OCI-LY1 (cell line): ENCODE measurements at regions not wholly inside any gene's neighbourhood (a gene's known extent, or its start where the extent isn't known, plus 50 kb on each side); places are given as distances from the start of the nearest gene placed in this dataset.
"Not testable (repeated sequence)": the region's sequence is repeated elsewhere in the genome, so short reads cannot be mapped to it uniquely, and the experiment has no call there.

Source experiments
- H2AFZ ChIP-seq: fragments of 200-600 bp; sonication (generic), shearing (Covaris generic); 2 replicates; pipeline ENCODE4 v1.6.0; 2014; ENCODE audit warnings: antibody characterized with exemption, mild to moderate bottlenecking, low read length
- H3F3A ChIP-seq: fragments of 200-600 bp; sonication (generic), shearing (Covaris generic); 2 replicates; pipeline ENCODE4 v1.6.0; 2014; ENCODE audit warnings: mild to moderate bottlenecking, antibody characterized with exemption, low read length, moderate library complexity; ENCODE audit not compliant: insufficient read depth
- H3K27ac ChIP-seq: fragments of 200-600 bp; sonication (generic); 2 replicates; pipeline ENCODE4 v1.5.1; 2014; ENCODE audit warnings: low read length, mixed run types, mild to moderate bottlenecking, low read depth; ENCODE audit not compliant: poor library complexity, severe bottlenecking
- H3K27me3 ChIP-seq: fragments of 200-600 bp; sonication (generic); 2 replicates; pipeline ENCODE4 v1.6.0; 2014; ENCODE audit warnings: antibody characterized with exemption, mild to moderate bottlenecking, low read length, moderate library complexity; ENCODE audit not compliant: insufficient read depth
- H3K36me3 ChIP-seq: fragments of 200-600 bp; sonication (generic); 2 replicates; pipeline ENCODE4 v1.6.1; 2014; ENCODE audit warnings: mild to moderate bottlenecking, antibody characterized with exemption, low read length, moderate library complexity, mixed read lengths; ENCODE audit not compliant: insufficient read depth
- H3K4me1 ChIP-seq: fragments of 200-600 bp; sonication (generic); 2 replicates; pipeline ENCODE4 v1.5.1; 2014; ENCODE audit warnings: mild to moderate bottlenecking, low read length, moderate library complexity; ENCODE audit not compliant: insufficient read depth, severe bottlenecking
- H3K4me2 ChIP-seq: fragments of 200-600 bp; sonication (generic), shearing (Covaris generic); 2 replicates; pipeline ENCODE4 v1.6.1; 2014; ENCODE audit warnings: low read length
- H3K4me3 ChIP-seq: fragments of 200-600 bp; sonication (generic); 2 replicates; pipeline ENCODE4 v1.5.1; 2014; ENCODE audit warnings: low read length, low read depth, mild to moderate bottlenecking, mixed read lengths; ENCODE audit not compliant: poor library complexity, severe bottlenecking
- H3K79me2 ChIP-seq: fragments of 200-600 bp; shearing (Covaris generic); 2 replicates; pipeline ENCODE4 v1.6.1; 2016; ENCODE audit warnings: mixed run types, low read length, mixed read lengths; ENCODE audit not compliant: insufficient read depth
- H3K9ac ChIP-seq: fragments of 200-600 bp; sonication (generic), shearing (Covaris generic); 2 replicates; pipeline ENCODE4 v1.6.1; 2014; ENCODE audit warnings: mild to moderate bottlenecking, low read length, mixed read lengths
- H3K9me2 ChIP-seq: fragments of 200-600 bp; sonication (generic), shearing (Covaris generic); 2 replicates; pipeline ENCODE4 v1.6.1; 2014; ENCODE audit warnings: low read depth, mild to moderate bottlenecking, low read length, mixed read lengths
- H3K9me3 ChIP-seq: fragments of 200-600 bp; shearing (Covaris generic); 2 replicates; pipeline ENCODE4 v1.6.1; 2014; ENCODE audit warnings: low read length, mixed read lengths
- H4K20me1 ChIP-seq: fragments of 200-600 bp; sonication (generic), shearing (Covaris generic); 2 replicates; pipeline ENCODE4 v1.6.0; 2016; ENCODE audit warnings: mild to moderate bottlenecking, low read length; ENCODE audit not compliant: insufficient read depth
- EZH2 ChIP-seq: fragments of 200-600 bp; sonication (generic), shearing (Covaris generic); IDR thresholded peaks from 2 replicates; pipeline ENCODE4 v1.8.0; 2017; ENCODE audit warnings: borderline replicate concordance, mixed run types, mild to moderate bottlenecking, antibody characterized with exemption, low read length, moderate library complexity, mixed read lengths
- TF ChIP-seq, protein P1 (sequence below): fragments of 200-600 bp; sonication (generic), shearing (Covaris generic); IDR thresholded peaks from 2 replicates; pipeline ENCODE4 v1.5.1; 2017; ENCODE audit warnings: mild to moderate bottlenecking, antibody characterized with exemption, low read length, moderate library complexity, mixed read lengths

DNA sequence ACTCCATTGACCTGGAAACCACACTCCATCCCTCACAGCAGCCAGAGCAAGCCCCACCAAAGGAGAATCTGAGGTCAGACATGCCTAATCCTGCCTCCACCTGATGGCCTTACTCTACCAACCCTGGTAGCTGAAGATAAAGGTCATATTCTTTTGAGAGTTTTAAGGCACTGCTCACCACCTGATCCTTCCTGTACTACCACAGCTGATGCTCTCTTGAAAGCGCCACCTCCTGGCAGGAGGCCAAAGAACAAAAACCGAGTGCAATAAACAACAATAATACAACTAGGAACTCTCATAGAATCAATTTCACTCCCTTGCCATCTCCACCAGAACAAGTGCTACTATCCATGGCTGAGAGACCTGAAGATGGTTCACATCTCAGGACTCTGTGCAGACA is 301.6 kb downstream of the NAF1 start:
- TF ChIP-seq, protein P1, sequence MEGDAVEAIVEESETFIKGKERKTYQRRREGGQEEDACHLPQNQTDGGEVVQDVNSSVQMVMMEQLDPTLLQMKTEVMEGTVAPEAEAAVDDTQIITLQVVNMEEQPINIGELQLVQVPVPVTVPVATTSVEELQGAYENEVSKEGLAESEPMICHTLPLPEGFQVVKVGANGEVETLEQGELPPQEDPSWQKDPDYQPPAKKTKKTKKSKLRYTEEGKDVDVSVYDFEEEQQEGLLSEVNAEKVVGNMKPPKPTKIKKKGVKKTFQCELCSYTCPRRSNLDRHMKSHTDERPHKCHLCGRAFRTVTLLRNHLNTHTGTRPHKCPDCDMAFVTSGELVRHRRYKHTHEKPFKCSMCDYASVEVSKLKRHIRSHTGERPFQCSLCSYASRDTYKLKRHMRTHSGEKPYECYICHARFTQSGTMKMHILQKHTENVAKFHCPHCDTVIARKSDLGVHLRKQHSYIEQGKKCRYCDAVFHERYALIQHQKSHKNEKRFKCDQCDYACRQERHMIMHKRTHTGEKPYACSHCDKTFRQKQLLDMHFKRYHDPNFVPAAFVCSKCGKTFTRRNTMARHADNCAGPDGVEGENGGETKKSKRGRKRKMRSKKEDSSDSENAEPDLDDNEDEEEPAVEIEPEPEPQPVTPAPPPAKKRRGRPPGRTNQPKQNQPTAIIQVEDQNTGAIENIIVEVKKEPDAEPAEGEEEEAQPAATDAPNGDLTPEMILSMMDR = peak; percentile 51
- no peak for TF ChIP-seq EZH2
- Histone ChIP-seq H3K9me2 (no peaks in the 10 kb centered on the region), H3K27ac (no peak overlapping the region)

DNA sequence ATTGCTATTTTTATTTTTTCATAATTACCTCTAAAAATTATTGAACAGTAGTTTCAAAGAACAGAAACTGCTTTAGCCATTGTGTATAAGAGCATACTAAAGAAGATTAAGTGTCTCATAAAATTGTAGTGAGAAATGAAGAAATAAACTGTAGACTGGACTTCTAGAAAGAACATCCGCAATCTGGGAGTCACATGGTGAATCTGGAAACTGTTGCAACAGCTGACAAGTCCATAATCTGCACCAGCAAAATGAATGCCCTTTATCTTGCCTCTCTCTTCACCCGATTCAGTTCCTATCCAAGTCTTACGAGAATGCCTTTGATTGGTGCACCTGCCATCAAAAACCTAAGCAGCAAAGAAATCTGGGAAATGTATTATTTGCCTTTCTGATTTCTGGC is 312.9 kb downstream of the NAF1 start:
- no peak for TF ChIP-seq EZH2
- TF ChIP-seq, protein P1 = no peak
- Histone ChIP-seq H3K9me2 (no peaks in the 10 kb centered on the region), H3K79me2 (no peaks in the 10 kb centered on the region), H3K36me3 (no peaks in the 10 kb centered on the region), H3K4me2 (no peak overlapping the region), H3K27me3 (no peaks in the 10 kb centered on the region), H3K27ac (no peak overlapping the region), H3K9me3 (no peaks in the 10 kb centered on the region), H3F3A (no peaks in the 10 kb centered on the region), H3K4me3 (no peak overlapping the region), H2AFZ (no peak overlapping the region), H4K20me1 (no peaks in the 10 kb centered on the region), H3K4me1 (peaks cover 7% of the 10 kb centered on the region), H3K9ac (no peak overlapping the region)

More for the DNA sequence above, 301.6 kb downstream of the NAF1 start:
- no peak overlapping the region for H3K9ac ChIP-seq
- H3K36me3 ChIP-seq = no peaks in the 10 kb centered on the region
- H2AFZ ChIP-seq = no peak overlapping the region
- no peaks in the 10 kb centered on the region for H3K9me3 ChIP-seq
- H3F3A ChIP-seq = no peaks in the 10 kb centered on the region
- no peaks in the 10 kb centered on the region for H4K20me1 ChIP-seq
- no peaks in the 10 kb centered on the region for H3K27me3 ChIP-seq
- no peak overlapping the region for H3K4me2 ChIP-seq
- no peaks in the 10 kb centered on the region for H3K79me2 ChIP-seq
- no peaks in the 10 kb centered on the region for H3K4me1 ChIP-seq
- H3K4me3 ChIP-seq = no peak overlapping the region

DNA sequence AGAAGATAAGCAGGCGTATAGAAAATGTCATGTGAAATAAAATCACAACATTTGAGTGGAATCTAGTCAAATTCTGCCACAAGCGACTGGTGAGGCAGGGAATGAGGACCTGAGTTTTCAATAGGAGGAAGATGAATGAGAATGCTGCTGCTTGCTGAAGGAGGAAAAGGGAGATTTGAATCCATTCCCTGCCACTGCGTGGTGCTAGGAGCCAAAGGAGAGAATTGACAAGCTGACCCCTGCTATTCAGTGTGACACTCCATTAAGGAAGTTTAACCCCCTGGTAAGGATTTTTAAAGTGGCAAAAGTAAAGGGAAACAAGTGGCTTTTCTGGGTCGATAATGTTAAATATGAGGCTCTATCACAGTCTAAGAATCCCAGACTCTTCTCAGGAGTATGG is 314.0 kb downstream of the NAF1 start:
- H3K27ac ChIP-seq = no peak overlapping the region
- H3K9ac ChIP-seq = no peak overlapping the region
- H3K79me2 ChIP-seq = no peaks in the 10 kb centered on the region
- H3K9me3 ChIP-seq = no peaks in the 10 kb centered on the region
- H3K36me3 ChIP-seq = no peaks in the 10 kb centered on the region
- H3K4me2 ChIP-seq = no peak overlapping the region
- H2AFZ ChIP-seq = no peak overlapping the region
- no peaks in the 10 kb centered on the region for H3K9me2 ChIP-seq
- H3F3A ChIP-seq = no peaks in the 10 kb centered on the region
- no peak for TF ChIP-seq EZH2
- TF ChIP-seq, protein P1 = no peak
- H3K4me1 ChIP-seq = peaks cover 7% of the 10 kb centered on the region
- no peak overlapping the region for H3K4me3 ChIP-seq
- H3K27me3 ChIP-seq = no peaks in the 10 kb centered on the region
- H4K20me1 ChIP-seq = no peaks in the 10 kb centered on the region

DNA sequence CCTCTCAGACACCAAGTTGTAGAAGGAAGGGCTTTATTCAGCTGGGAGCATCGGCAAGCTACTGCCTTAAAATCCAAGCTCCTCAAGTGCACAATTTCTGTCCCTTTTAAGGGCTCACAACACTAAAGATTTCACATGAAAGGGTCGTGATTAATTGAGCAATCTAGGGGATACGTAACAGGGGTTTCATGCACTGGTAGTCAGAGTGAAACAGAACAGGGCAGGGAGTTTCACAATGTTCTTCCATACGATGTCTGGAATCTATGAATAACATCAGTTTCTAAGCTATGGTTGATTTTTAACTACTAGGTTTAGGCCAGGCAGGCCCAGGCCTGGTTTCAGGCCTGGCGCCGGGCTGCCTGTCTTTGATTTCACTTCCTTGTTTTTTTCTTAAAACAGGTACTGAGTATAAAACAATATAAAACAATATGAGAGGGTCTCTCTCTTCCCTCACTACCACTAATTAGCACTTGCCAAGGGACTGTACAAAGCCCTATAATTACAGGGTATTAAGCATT is 315.4 kb downstream of the NAF1 start:
- not testable (repeated sequence) for H3K27me3 ChIP-seq, H3K27ac ChIP-seq, H2AFZ ChIP-seq, H3K4me3 ChIP-seq, H3K4me1 ChIP-seq, H3K9me3 ChIP-seq, H3K9me2 ChIP-seq, H3K4me2 ChIP-seq, H3K36me3 ChIP-seq, H3K79me2 ChIP-seq, H4K20me1 ChIP-seq, H3K9ac ChIP-seq, H3F3A ChIP-seq
